ENCODE measurements at regions not wholly inside any gene's neighbourhood (a gene's known extent, or its start where the extent isn't known, plus 50 kb on each side); places are given as distances from the start of the nearest gene placed in this dataset.

DNA sequence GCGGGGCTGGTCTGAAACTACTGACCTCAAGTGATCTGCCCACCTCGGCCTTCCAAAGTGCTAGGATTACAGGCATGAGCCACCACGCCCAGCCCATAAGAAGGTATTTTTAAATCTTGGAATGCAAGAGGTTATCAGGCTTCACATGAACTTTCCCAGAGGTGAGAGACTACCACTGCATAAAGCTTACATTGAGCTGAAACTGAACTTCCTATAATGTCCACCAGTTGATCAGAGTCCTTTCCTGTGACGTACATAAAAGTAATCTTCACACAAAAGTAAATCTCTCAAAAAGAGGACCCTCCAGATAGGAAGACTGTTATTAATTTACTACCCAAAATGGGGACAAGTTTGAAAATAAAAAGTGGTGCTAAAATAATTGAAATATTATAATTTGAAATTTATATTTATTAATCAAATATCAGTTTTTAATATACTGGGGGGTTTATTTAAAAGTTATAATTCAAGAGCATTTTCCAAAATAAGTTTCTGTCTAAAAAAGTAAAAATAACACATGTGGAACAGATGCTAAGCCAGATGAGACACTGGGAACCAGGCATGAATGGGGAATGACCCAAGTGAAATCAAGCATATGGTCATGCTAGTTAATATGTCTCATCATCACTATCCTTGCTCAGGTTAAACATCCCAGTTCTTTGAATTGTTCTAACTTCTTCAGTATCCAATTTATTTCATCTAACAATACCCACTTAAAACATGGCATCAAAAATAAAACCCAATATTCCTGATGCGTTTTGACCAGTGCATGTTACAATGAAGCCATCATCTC is 269.9 kb upstream of the UBE2E2 start:
- DNase-seq (ENCODE audit: low read depth), result no peak

DNA sequence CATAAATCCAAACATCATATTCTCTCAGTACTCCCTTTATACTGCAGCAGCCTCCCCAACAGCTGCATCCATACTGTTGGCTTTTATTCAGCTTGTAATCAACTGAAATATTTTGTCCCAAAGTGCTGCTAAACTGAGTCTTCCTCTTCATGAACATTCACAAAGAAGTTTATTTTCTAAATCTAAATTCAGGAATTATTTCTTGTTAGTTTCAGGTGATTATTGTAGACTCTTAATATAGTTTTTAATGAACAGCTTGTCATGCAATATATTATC is 269.3 kb upstream of the UBE2E2 start:
- no peak for DNase-seq (ENCODE audit: low read depth)

DNA sequence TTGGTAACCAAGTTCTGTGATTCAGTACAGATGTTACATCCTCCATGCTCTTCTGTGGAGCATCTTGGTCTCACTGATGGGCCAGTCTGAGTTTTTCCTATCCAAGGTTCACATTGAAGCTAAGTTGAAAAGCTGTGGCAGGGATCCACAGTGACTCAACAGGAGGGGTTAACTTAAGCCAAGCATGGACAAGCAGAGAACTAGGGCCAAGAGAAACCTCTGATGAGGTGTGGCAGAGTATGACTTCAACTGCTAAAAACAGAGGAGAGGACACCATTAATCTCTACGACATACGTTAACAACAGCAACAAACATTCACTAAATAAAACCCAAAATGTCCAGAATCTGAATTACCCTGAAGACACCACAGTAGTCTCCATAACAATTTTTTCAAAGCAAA is 268.1 kb upstream of the UBE2E2 start:
- DNase-seq (ENCODE audit: low read depth), result no peak

DNA sequence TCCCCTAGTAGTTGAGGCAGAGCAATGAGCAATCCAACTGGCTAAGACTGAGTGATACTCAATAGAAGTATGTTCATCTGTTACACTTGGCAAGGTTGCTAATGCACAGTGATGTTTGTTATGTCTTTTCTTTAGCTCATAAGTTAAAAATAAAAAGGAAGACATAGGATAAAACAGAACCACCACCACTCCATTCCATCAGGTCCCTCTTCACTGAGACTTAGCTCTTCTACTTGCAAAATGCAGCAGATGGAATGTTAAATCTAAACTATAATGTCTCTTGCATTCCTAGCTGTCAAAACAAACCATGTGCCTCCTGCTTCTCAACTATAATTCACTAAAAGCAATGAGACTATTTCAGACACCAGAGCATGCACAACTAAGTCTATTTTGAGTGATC is 265.6 kb upstream of the UBE2E2 start:
- no peak for DNase-seq (ENCODE audit: low read depth)

DNA sequence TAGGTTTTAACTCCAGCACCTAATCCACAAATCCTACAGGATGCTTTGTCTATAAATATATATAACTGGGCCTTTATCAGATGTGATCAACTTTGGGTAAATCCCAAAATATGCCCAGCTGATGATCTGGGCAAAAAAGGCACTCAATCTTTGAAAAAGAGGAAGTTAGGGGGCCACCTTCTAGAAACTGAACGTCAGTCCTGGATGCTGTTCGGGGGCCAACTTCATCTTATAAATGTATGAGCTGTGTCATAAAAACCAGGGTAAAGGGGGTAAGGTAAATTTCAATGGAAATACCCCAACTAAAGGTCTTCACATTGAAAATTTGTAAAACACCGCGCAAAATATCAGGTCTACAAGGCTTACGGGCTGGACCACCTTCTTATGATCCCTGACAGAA is 264.4 kb upstream of the UBE2E2 start:
- no peak for DNase-seq (ENCODE audit: low read depth)

DNA sequence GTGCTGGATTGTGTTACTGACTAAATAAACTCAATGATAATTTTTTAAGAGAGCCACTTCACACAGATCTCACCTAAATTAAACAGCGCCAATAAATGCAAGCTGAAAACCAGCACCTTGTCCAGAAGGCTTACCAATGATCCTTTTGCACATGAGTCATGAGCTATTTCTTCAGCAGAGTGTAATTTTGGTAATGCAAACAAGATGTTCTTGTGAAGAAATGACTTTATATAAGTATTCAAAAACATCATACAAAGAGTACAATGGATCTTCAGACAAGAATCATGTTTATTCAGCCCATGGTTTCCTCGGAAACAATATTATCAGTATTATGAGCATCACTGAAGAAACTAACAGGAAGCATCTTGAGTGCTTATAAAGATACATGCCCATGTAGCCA is 263.8 kb upstream of the UBE2E2 start:
- no peak for DNase-seq (ENCODE audit: low read depth)

DNA sequence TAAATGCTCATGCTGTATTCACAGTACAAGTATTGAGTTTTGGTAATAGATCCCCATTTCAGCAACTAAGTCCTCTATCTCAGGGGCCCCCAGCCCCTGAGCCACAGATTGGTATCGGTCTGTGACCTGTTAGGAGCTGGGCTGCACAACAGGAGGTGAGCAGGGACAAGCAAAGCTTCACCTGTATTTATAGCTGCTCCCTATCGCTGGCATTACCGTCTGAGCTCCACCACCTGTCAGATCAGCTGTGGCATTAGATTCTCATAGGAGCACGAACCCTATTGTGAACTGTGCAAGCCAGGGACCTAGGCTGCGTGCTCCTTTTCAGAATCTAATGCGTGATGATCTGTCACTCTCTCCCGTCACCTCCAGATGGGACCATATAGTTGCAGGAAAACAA is 262.8 kb upstream of the UBE2E2 start:
- no peak for DNase-seq (ENCODE audit: low read depth)

DNA sequence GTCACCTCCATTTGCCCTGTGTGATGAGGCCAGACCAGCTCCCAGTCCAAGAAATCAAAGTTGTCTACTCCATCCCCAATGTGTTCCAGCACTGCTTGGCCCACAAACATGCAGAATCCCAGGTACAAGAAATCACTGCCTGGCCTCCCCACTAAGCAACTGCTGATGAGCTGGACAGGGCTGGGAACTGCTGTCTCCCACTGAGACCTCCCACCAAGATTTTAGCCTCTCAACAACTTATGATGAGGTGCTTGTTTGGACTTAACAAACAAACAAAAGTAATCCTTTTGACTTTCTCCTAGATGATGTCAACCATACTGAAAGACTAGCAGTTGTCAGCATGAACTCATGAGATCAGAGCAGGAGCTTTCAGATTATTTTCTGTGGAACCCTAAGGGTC is 260.1 kb upstream of the UBE2E2 start:
- no peak for DNase-seq (ENCODE audit: low read depth)

DNA sequence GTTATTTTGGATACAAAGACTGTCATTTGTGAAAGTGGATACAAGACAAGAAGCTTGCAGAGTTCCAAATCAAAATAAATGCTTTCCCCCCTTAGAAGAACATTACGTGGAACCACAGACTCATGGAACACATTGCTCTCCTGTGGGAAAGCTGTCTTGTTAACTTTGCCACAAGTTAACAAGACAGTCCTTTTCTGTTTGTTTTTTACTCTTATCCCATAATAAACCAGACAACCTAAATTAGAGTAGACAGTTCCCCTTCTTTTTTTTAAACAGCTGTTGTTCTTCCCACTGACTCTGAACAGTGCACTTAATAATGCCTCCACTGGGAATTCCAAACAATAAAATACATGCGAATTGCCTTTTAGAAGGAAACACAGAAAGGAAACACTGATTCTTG is 255.3 kb upstream of the UBE2E2 start:
- no peak for DNase-seq (ENCODE audit: low read depth)

DNA sequence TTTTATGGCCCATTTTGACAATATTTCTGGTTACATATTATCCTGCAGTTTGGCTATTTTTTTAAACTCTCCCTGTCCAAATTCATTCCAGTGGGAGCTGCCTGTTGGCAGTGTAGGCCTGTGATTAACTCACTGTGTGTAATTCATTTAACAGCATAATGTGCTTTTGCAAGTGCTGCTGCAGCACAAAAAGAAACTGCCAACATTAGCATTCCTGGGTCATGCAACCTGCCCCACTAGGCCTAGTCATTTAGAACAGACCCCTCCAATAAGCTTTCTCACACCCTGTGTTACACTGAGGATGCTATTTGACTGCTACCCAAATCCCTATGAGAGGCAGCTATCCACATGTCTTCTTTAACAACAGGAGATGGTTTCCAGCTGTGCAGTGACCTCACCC is 251.2 kb upstream of the UBE2E2 start:
- no peak for DNase-seq (ENCODE audit: low read depth)

DNA sequence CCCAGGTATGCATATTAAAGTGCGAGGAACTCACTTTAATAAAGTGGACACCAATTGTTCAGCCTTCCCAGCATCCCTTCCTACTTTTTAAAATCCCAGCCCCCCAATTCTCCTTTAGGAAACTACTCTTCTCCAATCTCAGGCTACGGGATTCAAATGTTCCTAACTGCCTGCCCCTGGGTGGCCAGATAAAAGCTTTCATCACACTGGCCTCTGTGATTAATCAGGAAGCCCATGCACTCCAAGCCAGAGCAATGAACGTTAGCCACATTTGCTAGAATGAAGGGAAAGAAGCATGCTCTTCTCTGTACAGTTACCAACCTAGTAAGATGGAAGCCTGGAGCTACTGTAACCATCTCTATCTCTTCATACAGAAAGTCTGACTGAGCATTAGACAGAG is 250.3 kb upstream of the UBE2E2 start:
- DNase-seq (ENCODE audit: low read depth), result no peak

DNA sequence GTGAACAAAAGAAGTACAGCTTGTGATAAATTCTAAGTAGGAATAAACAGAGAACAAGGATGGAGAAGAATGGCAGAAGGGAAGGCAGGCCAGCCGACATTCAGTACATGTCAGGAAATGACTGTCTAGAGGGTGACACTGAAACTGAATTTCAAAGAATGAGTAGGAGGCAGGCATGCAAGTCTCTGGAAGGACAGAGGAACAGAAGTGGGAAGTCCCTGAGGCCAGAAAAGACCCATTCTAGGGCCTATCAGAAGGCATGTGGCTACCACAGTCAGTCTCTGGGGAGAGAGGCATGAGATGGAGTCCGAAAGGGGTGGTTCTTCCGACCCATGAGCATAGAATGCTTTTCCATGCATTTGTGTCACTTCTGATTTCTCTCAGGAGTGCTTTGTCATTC is 243.5 kb upstream of the UBE2E2 start:
- DNase-seq (ENCODE audit: low read depth), result no peak

DNA sequence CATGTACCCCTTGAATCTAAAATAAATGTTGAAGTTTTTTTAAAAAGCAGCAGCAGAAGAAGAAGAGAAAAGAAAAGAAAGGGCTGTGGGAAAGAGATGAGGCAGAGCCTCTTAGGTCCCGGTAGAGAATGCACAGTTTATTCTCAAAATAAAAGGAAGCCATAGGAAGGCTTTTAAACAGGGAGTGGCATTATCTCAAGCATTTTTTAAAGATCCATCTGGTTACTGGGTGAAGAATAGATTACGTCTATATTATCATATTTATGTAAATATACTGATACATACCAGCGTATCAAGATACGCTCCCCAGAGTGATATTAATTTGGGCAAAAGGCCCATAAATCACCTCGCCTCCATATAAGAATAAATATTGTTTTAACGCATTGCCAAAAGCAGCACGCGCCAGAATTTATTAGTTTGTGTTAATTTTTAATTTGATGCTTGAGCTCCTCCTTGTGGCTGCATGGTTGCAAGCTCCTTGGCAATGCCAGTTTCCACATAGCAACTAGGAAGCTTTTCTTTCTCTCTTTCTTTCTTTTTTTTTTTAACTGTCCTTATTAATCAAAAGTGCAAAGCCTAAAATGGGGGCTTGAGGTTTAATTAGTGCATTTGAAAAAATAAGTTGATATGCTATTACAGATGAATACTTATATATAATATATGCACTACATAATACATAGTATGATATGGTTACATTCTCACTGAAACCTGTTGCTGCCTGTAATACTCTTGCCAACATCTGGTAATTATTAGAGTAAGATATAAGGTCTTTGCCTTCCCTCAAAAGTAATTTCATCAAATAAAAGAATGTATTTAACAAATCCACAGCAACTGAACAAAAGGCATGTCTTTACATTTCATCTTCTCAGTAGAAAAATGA is 242.8 kb upstream of the UBE2E2 start:
- DNase-seq (ENCODE audit: low read depth), result no peak

DNA sequence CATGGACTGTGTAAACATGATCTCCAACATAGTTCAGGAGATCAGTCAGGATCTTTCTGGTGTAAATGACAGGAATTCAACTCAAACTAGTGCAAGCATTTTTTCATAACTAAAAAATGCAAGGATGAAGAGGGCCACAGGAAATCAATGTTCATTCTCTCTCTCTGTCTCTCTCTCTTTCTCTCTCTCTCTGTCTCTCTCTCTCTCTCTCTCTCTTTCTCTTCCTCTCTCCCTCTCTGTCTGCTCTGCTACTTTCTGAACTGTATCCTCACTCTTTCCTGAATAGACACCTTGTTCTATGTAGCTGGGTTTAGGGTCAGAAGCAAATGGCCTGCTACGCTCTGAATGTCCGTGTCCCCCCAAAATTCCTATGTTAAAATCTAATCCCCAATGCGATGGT is 240.9 kb upstream of the UBE2E2 start:
- DNase-seq (ENCODE audit: low read depth), result no peak

DNA sequence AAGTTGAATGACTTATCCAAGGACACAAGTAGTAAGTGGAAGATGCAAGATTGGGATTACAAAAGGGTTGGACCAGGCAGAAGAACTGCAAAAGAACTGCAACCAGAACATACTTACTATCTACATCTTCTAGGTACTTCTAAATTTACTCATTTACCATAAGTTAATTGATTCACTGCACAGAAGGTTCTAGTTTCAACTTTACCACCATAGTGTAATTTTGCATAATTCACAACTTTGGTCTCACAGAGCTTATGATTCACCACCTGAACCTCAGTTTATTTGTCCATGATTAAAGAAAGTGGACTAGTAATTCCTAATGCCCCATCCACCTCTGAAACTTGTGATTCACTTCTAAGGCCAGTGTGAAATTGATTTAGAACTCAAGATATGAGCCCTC is 236.8 kb upstream of the UBE2E2 start:
- no peak for DNase-seq (ENCODE audit: low read depth)

DNA sequence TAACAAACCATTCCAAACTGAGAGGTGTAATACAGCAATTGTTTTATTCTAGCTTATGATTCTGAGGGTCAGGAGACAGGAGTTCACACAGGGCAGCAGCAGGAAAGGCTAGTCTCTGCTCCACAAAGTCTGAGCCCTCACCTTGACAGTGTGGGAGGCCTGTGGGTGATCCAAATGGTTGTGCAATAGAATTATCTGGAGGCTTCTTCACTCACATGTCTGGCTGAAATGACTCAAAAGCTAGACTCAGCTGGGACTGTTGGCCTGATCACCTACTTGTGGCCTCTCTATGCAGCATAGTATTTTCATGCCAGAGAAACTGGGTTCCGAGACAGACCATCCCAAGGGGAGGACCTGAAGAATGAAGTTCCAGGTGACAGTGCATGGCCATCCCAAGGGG is 233.9 kb upstream of the UBE2E2 start:
- no peak for DNase-seq (ENCODE audit: low read depth)

DNA sequence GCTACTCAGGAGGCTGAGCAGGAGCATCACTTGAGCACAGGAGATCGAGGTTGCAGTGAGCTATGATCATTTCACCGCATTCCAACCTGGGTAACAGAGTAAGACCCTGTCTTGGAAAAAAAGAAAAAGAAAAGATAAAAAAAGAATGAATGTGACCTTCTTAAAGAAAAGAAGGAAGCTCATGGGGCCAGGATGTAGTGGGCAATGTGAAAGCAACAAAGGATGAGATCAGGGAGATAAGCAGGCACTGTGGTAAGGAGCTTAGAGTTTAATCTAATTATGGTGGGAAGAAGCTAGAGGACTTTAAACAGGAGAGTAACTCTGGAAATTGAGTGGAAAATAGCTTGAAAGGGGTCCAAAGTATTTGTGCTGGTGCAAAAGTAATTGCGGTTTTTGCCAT is 231.6 kb upstream of the UBE2E2 start:
- DNase-seq (ENCODE audit: low read depth), result no peak

DNA sequence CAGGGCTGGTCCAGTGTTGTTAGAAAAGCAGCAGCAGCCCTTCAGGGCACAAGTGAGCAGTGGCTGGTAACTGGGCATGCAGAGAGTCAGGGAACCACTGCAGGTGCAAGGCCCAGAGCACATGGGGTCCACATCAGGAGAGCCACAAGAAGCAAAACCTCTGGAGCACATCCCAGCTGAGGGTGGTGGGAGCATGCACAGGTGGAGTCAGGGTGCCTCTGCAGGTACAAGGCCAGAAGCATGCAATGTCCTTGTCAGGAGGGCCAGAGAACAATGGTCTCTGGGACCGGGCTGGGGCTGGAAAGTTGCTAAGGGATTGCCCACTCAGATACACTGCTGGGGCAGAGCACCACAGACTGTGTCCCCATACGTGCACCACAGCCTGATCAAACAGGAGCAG is 226.1 kb upstream of the UBE2E2 start:
- DNase-seq (ENCODE audit: low read depth), result no peak

DNA sequence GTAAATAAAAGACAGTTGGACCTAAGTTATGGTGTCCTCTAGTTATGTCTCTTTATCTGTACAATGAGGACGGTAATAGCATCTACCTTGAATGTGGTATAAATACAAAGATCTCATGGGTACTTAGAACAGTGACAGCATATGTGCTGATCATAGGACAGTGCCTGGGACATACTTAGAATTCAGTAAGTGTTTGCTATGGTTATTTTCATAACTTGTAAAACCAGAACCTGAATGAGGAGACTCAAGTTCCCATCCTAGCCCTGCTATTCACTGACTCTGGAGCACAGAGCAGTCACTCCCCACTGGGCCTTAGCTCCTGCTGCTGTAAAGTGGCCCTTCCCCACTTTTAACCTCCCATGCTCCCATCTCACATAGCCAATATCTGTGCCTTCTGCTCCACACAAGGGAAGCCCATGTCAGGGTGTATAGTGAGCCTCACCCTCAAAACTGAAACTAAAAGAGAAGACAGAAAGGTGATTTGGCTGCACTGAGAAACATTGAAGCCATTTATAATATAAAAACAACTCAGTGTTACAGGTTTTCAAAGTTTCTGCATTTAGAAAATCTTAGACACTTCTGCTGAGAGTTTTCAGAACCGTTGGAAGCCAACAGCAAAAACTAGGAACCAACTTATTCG is 225.4 kb upstream of the UBE2E2 start:
- no peak for DNase-seq (ENCODE audit: low read depth)

DNA sequence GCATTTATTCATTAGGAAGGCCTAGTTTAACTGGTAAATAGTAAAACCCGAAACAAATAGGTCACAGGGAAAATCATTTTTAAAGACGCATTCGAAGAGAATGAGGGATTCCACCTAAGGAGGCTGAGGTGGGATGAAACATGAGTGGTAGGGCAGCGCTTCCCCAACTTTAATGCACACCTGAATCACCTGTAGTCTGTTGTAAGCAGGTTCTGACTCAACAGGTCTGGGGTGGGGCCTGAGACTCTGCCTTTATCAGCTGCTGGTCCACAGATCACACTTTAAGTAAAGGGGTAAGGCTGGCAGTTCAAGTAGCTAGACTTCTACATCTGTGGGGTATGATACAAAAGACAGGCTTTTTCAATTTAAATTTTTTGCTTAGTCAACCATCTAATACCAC is 223.5 kb upstream of the UBE2E2 start:
- DNase-seq (ENCODE audit: low read depth), result no peak

DNA sequence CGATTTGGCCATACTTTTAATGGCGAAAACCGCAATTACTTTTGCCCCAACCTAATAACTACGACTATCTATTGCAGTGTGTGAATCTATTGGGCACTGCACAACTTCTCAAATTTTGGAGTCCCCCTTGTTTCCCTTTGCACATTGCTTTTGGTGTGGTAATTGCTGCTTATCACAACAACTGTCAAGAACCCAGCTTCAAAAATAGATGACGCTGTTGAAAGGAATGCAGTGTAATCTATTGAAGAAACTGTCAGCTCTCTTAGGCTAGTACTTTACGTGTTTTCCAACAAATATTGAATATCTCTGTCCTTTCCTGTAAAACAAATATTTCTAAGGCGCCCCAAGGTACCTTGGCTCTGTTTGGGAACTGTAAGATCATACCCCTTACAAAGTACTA is 222.8 kb upstream of the UBE2E2 start:
- no peak for DNase-seq (ENCODE audit: low read depth)

DNA sequence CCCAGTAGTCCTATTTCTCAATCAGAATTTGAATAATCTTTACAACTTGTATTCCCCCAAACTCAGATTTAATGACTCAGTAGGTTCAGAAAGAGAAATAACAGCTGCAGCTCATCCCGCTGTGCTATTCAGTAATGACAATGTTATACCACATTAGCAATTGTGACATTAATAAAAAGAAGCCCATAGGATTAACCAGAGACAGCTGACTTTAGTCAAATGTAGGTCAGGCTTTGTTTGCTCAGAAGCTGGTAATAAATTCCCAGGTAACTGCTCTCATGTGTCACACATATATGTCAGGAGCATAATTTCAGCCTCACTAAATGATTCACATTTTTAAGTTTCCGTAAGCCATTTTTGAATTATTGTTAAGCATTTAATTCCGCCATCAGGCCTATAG is 222.0 kb upstream of the UBE2E2 start:
- no peak for DNase-seq (ENCODE audit: low read depth)

DNA sequence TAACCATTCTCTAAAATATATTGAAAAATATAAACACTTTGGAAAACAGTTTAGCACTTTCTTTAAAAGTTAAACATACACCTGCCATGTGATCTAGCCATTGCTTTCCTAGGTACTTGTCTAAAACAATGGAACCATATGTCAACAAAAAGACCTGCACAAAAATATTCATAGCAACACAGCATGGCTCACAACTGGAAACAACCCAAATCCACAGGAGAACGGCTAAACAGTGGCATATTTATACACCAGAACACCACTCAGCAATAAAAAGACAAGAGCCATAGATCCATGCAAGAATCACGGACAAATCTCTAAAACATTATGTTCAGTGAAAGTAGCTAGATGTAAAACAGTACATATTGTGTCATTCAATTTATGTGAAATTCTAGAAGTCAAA is 221.3 kb upstream of the UBE2E2 start:
- no peak for DNase-seq (ENCODE audit: low read depth)
